Kidney glomerular epithelial cell (primary cell): ENCODE measurements at regions not wholly inside any gene's neighbourhood (a gene's known extent, or its start where the extent isn't known, plus 50 kb on each side); places are given as distances from the start of the nearest gene placed in this dataset.
"Not testable (repeated sequence)": the region's sequence is repeated elsewhere in the genome, so short reads cannot be mapped to it uniquely, and the experiment has no call there.

Experiments
- DNase-seq: peaks from one replicate; lab custom pipeline; 2025; lab: John Stamatoyannopoulos, UW

DNA sequence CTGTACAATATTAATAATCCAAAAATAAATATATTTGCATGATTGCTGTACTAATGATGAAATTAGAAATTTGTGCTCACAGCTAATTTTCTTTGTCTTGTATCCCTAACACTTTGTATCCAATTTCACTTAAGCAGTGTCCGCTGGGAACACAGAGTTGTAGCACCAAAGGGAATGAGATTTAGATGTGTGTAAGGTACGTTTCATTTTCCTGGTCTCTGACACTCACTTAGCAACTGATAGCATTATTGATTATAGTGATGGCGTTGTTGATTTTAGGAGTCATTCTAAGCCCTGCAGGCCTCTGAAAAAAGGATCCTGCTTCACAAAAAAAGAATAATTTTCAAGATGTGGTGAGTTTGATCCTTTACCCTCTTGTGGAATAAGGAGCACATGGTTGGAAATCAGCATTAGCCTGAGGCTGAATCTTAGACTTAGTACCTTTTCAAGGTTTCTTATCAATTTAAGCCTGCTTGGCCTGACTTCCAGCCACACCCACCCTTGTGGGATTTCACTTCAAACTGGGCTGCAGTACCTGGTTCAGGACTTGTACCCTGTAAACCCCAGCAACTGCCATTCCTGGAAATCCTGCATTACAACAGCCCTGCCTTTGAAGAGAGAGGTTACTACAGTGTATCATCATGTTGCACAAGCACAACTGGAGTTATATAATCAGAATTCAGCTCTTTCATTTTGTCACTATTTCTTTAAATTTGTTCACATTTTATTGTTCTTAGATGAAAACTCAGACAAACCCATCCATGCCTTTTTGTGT is 116.2 kb downstream of the RND3 start:
- no peak for DNase-seq

DNA sequence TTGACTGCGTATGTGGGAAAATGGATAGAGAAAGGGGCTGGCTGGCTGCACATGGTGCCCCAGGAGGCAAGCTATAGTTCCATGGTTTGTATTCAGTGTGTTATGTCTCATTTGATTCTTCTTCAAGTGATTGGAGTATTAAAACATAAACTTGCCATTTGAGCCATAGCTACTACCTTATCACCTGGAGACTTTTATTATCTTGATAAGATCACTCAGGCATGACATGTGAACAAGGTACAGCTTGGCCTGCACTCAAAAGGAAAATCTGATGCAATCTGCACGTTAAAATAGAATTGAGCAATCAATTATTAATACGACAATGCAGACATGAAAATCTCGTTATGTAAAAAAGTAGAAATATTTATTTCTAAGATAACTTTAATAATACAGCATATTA is 116.9 kb downstream of the RND3 start:
- DNase-seq = no peak

DNA sequence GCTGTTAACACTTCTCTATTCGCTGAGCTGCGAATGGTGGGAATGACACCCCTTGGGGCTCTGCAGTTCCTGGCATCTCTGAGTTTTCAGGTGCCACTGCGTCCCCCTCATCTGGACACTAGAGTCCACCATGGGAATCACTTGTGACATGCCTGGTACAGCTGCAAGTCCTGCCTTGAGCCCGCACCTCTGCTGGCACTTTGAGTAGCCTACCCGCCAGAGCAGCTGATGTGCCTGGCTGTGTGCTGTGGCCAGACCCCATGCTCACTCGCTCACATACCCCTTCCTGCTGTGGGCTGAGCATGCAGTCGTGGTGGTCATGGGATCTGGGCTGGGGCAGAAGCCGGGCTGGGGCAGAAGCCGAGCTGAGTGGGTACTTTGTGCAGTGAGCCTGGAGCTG is 117.6 kb downstream of the RND3 start:
- DNase-seq = no peak

DNA sequence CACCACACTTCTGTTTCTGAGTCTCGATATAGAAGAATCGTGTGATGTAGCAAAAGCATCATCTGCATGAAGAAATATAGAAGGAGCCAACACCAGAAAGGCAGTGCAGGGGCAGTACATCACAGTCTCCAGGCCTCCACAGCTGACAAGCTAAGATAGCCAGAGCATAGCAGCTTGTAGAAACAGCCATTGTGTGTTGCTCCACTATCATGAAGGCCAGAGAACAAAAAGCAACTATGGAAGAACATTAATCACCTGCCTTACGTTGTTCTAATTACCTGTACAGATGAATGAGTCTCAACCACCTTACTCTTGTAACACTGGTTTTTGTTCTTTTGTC is 129.0 kb downstream of the RND3 start:
- DNase-seq = no peak

DNA sequence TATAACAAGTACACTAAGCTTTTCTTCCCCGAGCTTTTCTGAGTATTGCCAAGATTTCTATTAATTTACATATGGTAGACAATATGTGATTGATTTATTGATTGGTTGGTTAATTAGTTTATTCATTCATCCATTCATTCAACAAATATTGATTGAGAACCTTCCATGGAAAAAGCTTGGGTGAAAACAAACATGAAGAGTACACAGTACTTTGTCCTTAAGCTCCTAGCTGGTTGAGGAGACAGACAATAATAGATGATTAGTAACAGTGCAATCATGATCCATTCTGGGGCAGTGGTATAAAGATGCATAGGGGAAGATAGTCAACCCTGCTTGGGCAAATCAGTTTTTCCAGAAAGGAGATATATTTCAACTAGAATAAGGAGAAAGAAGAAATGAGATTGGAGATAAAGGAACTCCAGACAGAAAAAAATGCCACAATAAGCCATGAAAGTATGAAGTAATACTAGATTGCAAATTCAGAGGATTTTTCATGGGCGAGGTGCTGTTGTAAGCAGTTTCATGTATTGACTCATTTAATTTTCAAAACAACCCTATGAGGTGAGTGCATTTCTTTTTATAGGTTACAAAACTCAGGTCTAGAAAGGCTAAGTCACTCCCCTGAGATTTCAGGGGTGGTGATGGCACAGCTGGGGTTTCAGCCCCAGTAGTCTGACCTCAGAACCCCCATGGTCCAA is 129.5 kb downstream of the RND3 start:
- DNase-seq = no peak

DNA sequence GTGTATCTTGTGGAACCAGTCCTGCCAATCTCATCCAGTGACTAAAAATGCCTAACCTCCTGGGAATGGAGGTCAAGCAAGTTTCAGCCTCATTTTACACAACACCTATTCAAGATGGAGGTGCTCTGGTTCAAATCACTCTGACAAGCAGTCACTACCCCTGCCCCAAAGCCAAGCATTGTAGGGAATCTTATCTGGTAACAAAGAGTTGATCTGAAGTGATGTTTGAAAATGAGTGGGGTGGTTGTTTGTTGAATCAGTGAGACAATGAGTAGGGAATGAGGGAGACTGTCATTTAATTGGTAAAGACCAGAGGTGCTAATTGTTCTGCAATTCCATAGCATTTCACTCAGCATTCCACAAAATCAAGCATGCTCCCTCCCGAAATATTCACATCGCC is 132.0 kb downstream of the RND3 start:
- no peak for DNase-seq

DNA sequence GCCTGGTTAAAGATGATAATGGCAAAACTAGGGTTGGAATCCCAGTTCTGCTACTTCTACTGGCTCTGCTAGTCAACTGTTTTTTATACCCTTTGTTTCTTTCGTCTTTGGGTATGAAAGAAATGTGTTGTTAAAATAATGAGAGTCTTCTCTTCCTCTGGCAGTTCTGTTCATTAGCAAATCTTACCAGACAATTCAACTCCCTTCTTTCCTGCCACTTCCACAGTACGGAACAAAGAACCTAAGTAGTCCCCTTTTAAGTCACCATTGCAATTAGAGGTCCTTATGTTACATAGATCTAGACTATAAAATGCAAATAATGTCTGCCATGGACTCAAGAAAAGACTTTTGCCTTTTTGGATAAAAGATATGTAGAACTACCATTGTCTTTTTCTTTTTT is 134.1 kb downstream of the RND3 start:
- no peak for DNase-seq

DNA sequence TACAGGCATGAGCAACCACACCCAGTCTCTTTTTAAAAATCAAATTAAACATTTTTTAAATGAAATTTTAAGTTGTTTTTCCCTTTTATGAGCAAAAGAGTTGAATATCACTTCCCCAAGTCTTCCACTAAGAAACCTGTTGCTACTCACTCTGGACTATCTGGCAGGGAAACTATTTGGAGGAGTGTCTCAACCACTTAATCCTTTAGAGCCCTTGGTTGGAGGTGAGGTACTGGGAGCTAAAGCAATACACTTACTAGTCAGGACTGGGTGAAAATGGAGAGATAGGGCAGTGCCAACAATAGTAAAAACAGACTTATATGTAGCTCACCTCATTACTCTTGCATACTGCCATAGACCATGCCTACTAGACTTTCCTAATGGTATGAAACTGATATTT is 135.5 kb downstream of the RND3 start:
- no peak for DNase-seq

DNA sequence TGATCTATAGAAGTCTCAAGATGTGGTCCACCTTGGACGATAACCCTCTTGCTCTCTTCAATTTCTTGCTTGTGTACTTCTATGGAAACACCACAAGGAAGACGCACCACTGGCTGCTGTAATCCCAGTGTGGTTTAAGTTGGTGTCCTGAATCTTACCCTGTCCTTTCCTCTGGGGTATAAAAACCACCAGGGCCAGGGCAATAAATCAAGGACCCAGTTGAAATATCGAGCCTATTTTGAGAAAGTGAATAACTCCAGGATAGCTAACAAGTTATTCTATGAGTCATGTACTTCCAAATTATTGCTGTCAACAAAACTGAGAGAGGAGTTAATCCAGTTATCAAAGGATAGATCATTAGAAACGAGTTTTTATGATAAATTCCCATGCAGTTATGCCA is 137.0 kb downstream of the RND3 start:
- DNase-seq = no peak

DNA sequence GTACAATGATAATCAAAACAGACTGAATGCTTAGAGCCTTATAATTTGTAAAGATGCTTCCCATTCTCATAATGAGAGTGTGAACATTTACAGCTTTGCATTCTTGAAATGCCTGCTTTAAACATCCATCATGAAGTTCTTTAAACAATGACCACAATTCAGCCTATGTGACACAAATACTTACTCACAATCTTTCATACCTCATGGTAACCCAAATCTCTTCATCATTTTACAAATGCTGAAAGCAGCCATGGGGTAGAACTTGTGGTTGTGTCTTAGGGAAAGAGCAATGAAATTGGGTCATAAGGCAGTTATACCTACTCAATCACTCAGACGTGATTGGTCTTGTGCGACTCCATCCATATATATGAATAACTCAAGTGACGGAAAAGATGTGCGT is 140.7 kb downstream of the RND3 start:
- no peak for DNase-seq

DNA sequence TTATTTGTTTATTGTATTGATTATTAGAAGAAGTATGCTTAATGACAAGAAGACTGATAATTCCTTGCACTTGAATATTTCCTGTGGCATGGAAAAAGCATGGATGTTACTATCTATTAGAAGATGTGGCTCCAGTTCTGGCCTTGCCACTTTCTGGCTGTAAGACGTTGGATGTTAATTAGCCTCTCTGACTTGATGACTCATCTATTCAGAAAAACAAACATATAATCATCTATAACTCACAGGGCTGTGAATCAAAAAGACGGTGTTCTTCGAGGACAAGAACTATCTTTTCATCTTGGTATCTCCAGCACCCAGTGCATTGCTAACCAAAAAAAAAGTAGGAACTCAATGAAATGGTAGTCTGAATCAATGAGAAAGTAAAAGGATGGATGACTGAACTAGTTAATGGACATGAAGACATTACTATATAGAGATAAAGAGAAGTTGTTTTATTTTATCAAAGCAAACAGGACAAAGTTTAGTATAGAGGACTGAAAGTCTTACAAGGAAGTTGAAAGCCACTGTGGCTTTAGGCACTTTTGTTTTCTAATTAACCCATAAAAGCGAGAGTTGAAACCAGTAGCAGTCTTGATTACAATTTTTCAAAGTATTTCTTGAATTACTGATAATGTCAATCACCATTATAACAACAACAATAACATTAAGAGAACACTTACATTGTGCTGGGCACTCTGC is 145.3 kb downstream of the RND3 start:
- no peak for DNase-seq

DNA sequence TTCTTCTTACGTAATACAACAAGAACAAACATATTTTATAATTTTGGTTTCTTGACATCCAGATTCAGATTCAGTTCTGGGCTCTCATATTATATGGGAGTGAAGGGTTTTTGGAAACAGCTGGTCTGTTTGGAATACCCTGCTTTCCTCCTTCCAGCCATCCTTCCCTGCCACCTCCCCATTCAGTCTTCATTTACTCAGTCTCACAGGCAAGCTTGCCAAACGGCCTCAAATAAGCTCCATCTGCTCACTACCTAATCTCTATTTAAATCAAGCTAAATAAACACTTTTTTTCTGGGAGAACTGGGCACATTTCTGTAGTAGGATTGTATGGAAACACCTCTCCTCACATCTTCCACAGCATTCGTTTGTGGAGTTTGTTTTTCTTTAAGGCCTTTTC is 147.5 kb downstream of the RND3 start:
- no peak for DNase-seq

DNA sequence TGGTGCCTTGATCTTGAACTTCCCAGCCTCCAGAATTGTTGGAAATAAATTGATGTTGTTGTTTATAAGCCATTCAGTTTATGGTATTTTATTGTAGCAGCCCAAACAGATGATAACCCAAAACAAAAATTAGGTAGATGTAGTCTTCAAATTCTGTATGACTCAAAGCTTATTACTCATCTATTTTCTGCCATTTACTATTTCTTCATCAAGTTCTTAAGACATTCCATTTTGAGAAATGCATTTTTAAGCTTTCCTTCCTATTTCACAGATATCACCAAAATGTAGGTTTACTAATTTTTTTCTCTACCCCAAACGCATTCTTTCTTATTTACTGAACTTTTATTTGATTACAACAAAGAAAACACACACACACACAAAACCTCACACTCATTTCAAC is 148.2 kb downstream of the RND3 start:
- DNase-seq = no peak

DNA sequence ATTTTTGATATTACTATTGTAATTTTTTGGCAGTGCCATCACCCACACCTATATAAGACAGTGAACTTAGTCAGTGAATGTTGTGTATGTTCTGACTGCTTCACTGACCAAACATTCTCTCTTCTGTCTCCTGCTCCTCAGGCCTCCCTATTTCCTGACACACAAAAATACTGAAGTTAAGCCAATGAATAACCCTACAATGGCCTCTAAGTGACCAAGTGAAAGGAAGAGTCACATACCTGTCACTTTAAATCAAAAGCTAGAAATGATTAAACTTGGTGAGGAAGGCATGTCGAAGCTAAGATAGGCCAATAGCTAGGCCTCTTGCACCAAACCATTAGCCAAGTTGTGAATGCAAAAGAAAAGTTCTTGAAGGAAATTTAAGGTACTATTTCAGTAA is 151.9 kb downstream of the RND3 start:
- no peak for DNase-seq

DNA sequence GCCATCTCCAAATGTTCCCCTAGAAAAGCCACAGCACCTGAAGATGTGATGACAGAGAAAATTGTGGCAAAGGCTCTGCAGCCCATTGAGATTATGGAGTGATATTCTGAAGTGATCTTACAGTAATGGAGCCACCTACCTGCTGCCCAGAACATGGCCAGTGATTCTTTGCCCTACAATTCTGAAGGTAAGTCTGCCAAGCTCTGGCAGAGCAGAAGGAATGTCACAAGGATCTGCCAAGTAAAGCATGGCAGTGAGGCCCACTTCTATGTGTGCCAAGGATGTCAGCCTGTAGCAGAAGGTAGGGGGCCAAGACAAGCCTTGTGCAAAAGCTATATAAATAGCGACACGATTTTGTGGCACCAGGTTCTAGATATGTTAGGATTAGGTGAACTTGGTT is 155.1 kb downstream of the RND3 start:
- no peak for DNase-seq

DNA sequence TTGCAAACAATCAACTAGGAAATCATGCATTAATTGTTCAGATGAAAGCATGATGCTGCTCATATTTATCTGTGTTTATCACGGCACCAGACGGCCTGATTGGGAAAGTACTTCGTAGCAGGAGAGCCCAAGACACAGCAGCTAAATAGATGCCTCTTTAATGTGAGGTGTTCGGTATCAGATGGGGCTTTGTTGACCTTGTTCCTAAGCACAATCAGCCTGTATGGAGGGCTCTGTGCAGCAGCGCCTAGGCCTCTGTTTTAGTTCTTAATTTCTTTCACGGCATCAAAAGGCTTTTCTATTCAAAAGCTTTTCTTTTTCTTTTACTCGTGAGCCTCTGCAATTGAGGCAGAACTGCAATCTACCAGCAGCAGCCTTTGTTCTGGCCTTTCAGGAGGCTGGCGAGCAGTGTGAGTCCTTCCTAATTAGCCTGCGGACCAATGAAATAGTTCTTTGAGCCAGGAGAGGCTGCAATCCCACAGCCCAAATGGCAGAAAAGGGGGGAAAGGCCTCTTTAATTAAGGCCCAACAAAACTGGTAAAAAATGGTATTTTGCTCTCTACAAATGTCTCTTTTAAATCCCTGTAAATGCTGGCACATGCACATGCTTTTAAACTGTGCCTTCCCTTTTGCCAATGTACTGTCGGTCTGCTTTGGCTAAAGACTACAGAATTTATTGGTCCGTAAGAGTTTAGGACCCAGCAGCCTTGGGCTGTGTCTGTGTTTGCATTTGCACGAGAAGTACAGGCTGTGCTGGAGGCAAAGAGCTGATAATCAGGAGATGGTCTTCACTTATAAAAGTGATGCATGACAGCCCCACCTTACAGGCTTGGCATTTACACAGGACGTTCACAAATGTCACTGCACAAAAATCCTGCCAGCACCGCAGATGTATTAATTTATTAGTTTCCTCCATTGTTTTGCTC is 159.6 kb downstream of the RND3 start:
- no peak for DNase-seq

DNA sequence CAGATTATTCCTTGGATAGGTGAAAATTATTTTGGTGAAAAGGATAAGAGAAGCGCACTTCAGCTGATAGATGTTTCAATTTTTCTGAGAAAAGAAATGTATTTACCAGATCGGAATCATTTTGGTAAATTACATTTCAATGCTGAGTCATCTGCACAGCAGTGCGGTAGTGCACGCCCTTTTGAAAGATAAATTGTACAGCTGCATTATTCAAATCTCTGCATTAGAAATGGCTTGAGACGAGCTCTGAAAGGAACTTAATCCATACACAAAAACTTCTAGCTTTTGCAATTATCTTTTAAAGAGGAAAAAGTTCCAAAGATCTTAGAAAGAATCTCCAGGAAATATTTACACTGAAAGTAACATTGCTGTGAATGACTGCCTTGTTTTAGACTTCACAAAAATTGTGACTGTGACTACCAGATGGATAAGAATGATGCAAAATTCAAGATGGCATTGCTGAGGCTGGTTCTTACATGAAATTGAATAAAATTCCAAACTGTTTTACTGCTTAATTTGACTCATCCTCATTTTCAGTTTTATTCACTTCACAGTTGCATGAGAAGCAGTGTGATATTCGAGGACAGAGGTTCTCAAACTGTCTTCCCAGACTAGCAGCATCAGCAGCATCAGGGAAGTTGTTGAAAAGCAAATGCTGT is 161.7 kb downstream of the RND3 start:
- DNase-seq = no peak

DNA sequence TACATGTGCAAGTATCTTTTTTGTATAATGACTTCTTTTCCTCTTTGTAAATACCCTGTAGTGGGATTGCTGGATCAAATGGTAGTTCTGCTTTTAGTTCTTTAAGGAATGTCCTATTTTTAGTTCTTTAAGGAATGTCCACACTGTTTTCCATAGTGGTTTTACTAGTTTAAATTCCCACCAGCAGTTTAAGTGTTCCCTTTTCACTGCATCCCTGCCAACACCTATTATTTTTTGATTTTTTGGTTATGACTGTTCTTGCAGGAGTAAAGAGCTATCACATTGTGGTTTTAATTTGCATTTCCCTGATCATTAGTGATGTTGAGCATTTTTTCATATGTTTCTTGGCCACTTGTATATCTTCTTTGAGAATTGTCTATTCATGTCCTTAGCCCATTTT is 164.4 kb downstream of the RND3 start:
- DNase-seq = not testable (repeated sequence)

DNA sequence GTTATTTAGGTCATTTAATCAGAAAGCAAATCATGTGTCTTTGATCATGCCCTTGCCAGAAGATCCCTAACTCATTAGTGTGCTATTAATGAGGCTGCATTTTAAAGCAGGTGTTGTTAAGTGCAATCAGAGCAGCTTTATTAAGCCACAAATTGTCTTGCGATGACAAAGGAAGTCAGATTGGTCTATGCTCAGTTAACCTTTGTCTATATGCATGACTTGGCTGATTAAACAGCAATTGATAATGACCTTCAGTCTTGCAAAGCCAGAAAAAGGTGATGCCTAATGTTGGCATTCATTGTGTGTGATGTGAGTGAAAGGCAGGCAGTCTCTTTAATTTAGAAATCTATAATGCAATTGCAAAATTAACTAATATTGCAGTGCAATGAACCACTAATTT is 166.9 kb downstream of the RND3 start:
- DNase-seq = no peak

DNA sequence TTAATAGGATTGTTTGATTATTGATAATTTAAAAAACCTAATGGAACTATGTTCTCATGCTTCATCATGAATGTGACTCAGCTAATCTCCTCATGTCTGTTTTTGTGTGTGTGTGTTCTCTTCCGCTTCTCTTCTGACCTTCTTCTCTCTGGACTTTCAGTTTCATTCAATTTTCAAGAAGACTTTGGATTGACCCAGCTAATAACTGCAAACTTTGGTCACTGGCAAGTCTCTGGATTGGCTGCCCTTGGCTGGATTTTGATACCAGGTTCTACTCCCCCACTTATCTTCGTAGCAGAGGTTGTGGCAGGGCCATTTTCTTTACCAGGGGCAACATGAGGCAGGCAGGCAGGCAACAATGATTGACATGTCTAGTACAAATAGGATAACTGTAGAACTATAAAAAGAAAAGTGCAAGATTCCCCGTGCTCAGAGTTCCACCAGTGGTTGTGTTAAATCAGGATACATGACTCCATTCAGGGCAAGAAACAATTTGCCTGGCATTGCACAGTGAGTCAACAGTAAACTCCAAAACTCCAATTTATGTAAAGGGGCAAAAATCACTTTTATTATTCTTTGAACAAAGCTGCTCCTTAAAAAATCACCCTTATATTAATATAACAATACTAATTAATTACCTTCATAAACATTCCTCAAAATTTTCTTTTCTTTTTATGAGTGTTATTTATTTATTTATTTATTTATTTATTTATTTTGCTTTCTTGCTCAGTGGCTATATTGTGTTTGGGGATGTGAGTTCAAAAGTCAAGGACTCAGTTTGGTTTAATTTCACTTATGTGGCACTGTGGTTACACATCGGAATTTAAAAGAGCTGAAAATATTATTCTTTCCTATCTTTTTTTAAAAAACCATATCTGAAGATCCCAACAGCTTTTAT is 167.6 kb downstream of the RND3 start:
- no peak for DNase-seq

DNA sequence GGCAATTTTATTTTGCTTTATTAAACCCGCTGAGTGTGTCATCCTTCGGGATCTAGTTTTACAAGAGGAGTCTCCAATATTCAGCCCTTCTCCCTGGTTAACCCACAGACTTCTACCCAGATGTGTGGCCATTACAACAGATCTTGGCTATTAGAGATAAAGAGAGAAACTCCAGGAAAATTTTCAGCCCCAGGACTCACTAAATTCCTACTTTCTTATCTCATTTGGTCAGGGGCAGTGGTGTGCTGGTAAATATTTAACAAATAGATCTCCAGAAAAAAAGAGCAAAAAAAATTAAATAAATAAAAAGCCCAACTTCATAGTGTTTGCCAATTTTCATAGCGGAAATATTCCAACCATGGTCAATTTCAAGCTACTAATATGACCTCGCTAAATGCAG is 168.4 kb downstream of the RND3 start:
- DNase-seq = no peak
